ENCODE measurements at regions not wholly inside any gene's neighbourhood (a gene's known extent, or its start where the extent isn't known, plus 50 kb on each side); places are given as distances from the start of the nearest gene placed in this dataset.
"Not testable (repeated sequence)": the region's sequence is repeated elsewhere in the genome, so short reads cannot be mapped to it uniquely, and the experiment has no call there.

DNA sequence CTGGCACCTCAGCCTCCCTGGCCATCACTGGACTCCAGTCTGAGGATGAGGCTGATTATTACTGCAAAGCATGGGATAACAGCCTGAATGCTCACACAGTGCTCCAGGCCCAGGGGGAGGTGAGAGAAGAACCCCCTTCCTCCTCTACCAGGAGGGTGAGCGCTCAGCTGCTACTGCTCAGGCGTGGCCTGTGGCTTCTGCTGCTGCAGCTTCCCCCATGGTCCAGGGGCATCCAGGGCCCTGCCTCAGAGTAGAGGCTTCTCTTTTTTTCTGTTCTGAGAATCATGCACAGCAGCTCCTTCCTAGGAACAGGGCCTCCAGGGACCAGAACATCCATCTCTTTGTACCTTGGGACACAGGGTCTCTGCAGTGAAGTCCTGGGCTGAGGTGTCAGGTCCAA, 83.1 kb downstream of the VPREB1 start:
- no peak overlapping the region for H3K27ac ChIP-seq (ENCODE audit: poor library complexity, severe bottlenecking)
- DNase-seq (ENCODE audit: low spot score) (no peak), ATAC-seq (ENCODE audit: low read depth) (no peak)
- no peaks in the 10 kb centered on the region for H3K4me1 ChIP-seq (ENCODE audit: insufficient read depth, poor library complexity, severe bottlenecking)
- no peaks in the 10 kb centered on the region for H3K9me3 ChIP-seq (ENCODE audit: severe bottlenecking)
- TF ChIP-seq, protein P1, sequence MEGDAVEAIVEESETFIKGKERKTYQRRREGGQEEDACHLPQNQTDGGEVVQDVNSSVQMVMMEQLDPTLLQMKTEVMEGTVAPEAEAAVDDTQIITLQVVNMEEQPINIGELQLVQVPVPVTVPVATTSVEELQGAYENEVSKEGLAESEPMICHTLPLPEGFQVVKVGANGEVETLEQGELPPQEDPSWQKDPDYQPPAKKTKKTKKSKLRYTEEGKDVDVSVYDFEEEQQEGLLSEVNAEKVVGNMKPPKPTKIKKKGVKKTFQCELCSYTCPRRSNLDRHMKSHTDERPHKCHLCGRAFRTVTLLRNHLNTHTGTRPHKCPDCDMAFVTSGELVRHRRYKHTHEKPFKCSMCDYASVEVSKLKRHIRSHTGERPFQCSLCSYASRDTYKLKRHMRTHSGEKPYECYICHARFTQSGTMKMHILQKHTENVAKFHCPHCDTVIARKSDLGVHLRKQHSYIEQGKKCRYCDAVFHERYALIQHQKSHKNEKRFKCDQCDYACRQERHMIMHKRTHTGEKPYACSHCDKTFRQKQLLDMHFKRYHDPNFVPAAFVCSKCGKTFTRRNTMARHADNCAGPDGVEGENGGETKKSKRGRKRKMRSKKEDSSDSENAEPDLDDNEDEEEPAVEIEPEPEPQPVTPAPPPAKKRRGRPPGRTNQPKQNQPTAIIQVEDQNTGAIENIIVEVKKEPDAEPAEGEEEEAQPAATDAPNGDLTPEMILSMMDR (IDR thresholded peaks at IDR 0.05; ENCODE audit: poor library complexity, severe bottlenecking): no peak
- H3K4me3 ChIP-seq (ENCODE audit: severe bottlenecking): no peak overlapping the region
- peaks cover 3% of the 10 kb centered on the region for H3K27me3 ChIP-seq (ENCODE audit: insufficient read depth, poor library complexity, severe bottlenecking)
- H3K36me3 ChIP-seq (ENCODE audit: low read depth): no peaks in the 10 kb centered on the region

DNA sequence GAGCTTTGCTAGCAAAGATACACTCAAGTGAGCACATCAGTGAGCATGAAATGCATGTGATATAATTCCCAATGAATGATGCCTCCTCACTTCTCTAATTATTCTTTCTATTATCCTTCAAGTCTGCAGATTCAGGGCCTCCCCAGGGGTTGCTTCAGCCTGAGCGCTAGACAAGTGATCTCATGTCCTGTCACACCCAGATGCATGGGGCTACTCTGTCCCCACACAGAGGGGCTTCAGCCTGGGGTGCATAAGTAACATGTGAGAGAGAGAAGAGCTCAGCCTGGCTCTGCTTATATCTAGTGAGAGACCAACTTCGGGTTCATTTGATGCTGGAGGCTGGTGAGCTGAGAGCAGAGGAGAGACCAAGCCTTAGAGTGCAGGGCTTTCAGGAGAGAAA, 85.2 kb downstream of the VPREB1 start:
- Histone ChIP-seq H3K27ac (ENCODE audit: poor library complexity, severe bottlenecking) (no peak overlapping the region), H3K9me3 (ENCODE audit: severe bottlenecking) (no peaks in the 10 kb centered on the region), H3K27me3 (ENCODE audit: insufficient read depth, poor library complexity, severe bottlenecking) (peaks cover 12% of the 10 kb centered on the region), H3K4me3 (ENCODE audit: severe bottlenecking) (no peak overlapping the region), H3K36me3 (ENCODE audit: low read depth) (no peaks in the 10 kb centered on the region), H3K4me1 (ENCODE audit: insufficient read depth, poor library complexity, severe bottlenecking) (no peaks in the 10 kb centered on the region)
- ATAC-seq (ENCODE audit: low read depth): no peak
- DNase-seq (ENCODE audit: low spot score): no peak
- TF ChIP-seq, protein P1 (IDR thresholded peaks at IDR 0.05; ENCODE audit: poor library complexity, severe bottlenecking): no peak

DNA sequence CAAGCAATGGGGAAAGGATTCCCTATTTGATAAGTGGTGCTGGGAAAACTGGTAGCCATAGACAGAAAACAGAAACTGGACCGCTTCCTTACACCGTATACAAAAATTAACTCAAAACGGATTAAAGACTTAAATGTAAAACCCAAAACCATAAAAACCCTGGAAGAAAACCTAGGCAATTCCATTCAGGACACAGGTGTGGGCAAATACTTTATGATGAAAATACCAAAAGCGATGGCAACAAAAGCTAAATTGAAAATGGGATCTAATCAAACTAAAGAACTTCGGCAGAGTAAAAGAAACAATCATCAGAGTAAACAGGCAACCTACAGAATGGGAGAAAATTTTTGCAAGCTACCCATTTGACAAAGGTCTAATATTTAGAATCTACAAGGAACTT, 91.1 kb downstream of the VPREB1 start:
- not testable (repeated sequence) for H3K4me3 ChIP-seq (ENCODE audit: severe bottlenecking); H3K36me3 ChIP-seq (ENCODE audit: low read depth); H3K4me1 ChIP-seq (ENCODE audit: insufficient read depth, poor library complexity, severe bottlenecking); H3K9me3 ChIP-seq (ENCODE audit: severe bottlenecking); DNase-seq (ENCODE audit: low spot score); ATAC-seq (ENCODE audit: low read depth); H3K27ac ChIP-seq (ENCODE audit: poor library complexity, severe bottlenecking)
- peaks cover 15% of the 10 kb centered on the region for H3K27me3 ChIP-seq (ENCODE audit: insufficient read depth, poor library complexity, severe bottlenecking)

DNA sequence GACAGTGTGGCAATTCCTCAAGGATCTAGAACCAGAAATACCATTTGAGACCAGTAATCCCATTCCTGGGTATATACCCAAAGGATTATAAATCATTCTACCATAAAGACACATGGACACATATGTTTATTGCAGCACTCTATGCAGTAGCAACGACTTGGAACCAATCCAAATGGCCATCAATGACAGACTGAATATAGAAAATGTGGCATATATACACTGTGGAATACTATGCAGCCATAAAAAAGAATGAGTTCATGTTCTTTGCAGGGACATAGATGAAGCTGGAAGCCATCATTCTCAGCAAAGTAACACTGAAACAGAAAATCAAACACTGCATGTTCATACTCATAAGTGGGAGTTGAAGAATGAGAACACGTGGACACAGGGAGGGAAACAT, 91.7 kb downstream of the VPREB1 start:
- ATAC-seq (ENCODE audit: low read depth); H3K36me3 ChIP-seq (ENCODE audit: low read depth); H3K4me3 ChIP-seq (ENCODE audit: severe bottlenecking); H3K4me1 ChIP-seq (ENCODE audit: insufficient read depth, poor library complexity, severe bottlenecking); H3K27ac ChIP-seq (ENCODE audit: poor library complexity, severe bottlenecking); DNase-seq (ENCODE audit: low spot score); H3K9me3 ChIP-seq (ENCODE audit: severe bottlenecking): not testable (repeated sequence)
- H3K27me3 ChIP-seq (ENCODE audit: insufficient read depth, poor library complexity, severe bottlenecking): peaks cover 14% of the 10 kb centered on the region

DNA sequence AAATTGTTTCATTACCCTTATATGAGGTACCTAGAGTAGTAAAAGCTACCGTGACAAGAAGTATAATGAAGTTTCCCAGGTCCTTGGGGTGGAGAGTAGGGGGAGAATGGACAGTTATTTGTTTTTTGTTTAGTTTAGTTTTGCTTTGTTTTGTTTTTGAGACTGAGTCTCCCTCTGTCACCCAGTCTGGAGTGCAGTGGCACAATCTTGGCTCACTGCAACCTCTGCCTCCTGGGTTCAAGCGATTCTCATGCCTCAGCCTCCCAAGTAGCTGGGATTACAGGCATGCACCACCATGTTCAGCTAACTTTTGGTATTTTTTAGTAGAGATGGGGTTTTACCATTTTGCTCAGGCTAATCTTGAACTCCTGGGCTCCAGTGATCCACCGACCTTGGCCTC, 94.2 kb downstream of the VPREB1 start:
- ATAC-seq (ENCODE audit: low read depth); H3K4me3 ChIP-seq (ENCODE audit: severe bottlenecking); H3K9me3 ChIP-seq (ENCODE audit: severe bottlenecking); H3K27ac ChIP-seq (ENCODE audit: poor library complexity, severe bottlenecking); H3K4me1 ChIP-seq (ENCODE audit: insufficient read depth, poor library complexity, severe bottlenecking); H3K27me3 ChIP-seq (ENCODE audit: insufficient read depth, poor library complexity, severe bottlenecking); H3K36me3 ChIP-seq (ENCODE audit: low read depth); DNase-seq (ENCODE audit: low spot score): not testable (repeated sequence)

DNA sequence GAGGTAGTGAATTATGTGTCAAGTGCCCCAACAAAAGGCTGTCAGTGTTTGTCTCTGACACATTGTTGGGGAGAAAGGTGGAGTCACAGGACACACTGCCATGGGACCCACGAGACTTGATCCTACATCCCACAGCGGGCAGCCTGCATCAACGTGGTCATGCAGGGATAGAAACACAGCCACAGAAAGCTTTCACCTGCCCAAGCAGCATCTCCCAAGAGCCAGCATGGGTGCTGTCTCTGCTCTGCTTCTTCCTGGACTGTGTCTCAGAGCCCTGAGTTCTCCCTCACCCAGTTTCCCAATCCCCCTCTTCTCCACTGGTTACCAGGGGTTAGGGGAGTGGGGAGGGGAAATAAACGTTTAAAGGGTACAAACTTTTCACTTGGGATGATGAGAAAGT, 97.2 kb downstream of the VPREB1 start:
- Histone ChIP-seq H3K4me1 (ENCODE audit: insufficient read depth, poor library complexity, severe bottlenecking) (no peaks in the 10 kb centered on the region), H3K27ac (ENCODE audit: poor library complexity, severe bottlenecking) (no peak overlapping the region), H3K27me3 (ENCODE audit: insufficient read depth, poor library complexity, severe bottlenecking) (no peaks in the 10 kb centered on the region), H3K9me3 (ENCODE audit: severe bottlenecking) (peaks cover 3% of the 10 kb centered on the region), H3K36me3 (ENCODE audit: low read depth) (no peaks in the 10 kb centered on the region), H3K4me3 (ENCODE audit: severe bottlenecking) (no peak overlapping the region)
- TF ChIP-seq, protein P1 (IDR thresholded peaks at IDR 0.05; ENCODE audit: poor library complexity, severe bottlenecking): no peak
- DNase-seq (ENCODE audit: low spot score) (no peak), ATAC-seq (ENCODE audit: low read depth) (no peak)

Measured in RWPE2 (cell line).